Hepatocyte (in vitro differentiated cells): ENCODE measurements at regions not wholly inside any gene's neighbourhood (a gene's known extent, or its start where the extent isn't known, plus 50 kb on each side); places are given as distances from the start of the nearest gene placed in this dataset.

Source experiments
- DNase-seq: peaks from one replicate; pipeline ENCODE4 v3.0.0-alpha.2; 2016; ENCODE audit warnings: low spot score
- H2AFZ ChIP-seq: fragments of 200-600 bp; sonication (generic); 2 replicates; pipeline ENCODE4 v1.6.0; 2016; ENCODE audit warnings: antibody characterized with exemption, mild to moderate bottlenecking
- H3K27ac ChIP-seq: fragments of 200-600 bp; sonication (generic); 2 replicates; pipeline ENCODE4 v1.5.1; 2016; ENCODE audit warnings: mild to moderate bottlenecking
- H3K27me3 ChIP-seq: fragments of 200-600 bp; sonication (generic); 2 replicates; pipeline ENCODE4 v1.6.1; 2016
- H3K36me3 ChIP-seq: fragments of 200-600 bp; sonication (generic); replicated peaks from 2 replicates; pipeline ENCODE4 v1.5.1; 2016; ENCODE audit warnings: low read depth; ENCODE audit not compliant: insufficient read depth
- H3K4me1 ChIP-seq: fragments of 200-600 bp; sonication (generic); 2 replicates; pipeline ENCODE4 v1.5.1; 2016; ENCODE audit warnings: mild to moderate bottlenecking, moderate library complexity; ENCODE audit not compliant: insufficient read depth
- H3K4me2 ChIP-seq: fragments of 200-600 bp; sonication (generic); 2 replicates; pipeline ENCODE4 v1.6.0; 2016
- H3K4me3 ChIP-seq: fragments of 200-600 bp; sonication (generic); 2 replicates; pipeline ENCODE4 v1.5.1; 2016; ENCODE audit warnings: mild to moderate bottlenecking
- H3K79me2 ChIP-seq: fragments of 200-600 bp; sonication (generic); 2 replicates; pipeline ENCODE4 v1.6.0; 2017; ENCODE audit warnings: mild to moderate bottlenecking
- H3K9me2 ChIP-seq: fragments of 200-600 bp; sonication (generic); replicated peaks from 2 replicates; pipeline ENCODE4 v1.6.0; 2017; ENCODE audit warnings: mild to moderate bottlenecking; ENCODE audit not compliant: insufficient read depth
- H3K9me3 ChIP-seq: fragments of 200-600 bp; sonication (generic); 2 replicates; pipeline ENCODE4 v1.5.1; 2016; ENCODE audit warnings: low read depth, mild to moderate bottlenecking
- H4K20me1 ChIP-seq: fragments of 200-600 bp; sonication (generic); 2 replicates; pipeline ENCODE4 v1.6.0; 2016; ENCODE audit warnings: mild to moderate bottlenecking; ENCODE audit not compliant: insufficient read depth, poor library complexity, severe bottlenecking
- CTCF ChIP-seq: fragments of 200-600 bp; sonication (generic); IDR thresholded peaks from 2 replicates; pipeline ENCODE4 v1.5.1; 2016; ENCODE audit warnings: antibody characterized with exemption, mild to moderate bottlenecking; ENCODE audit not compliant: poor library complexity
- EZH2 ChIP-seq: fragments of 200-600 bp; sonication (generic); IDR thresholded peaks from 2 replicates; pipeline ENCODE4 v1.6.1; 2016; ENCODE audit warnings: antibody characterized with exemption, mild to moderate bottlenecking, borderline replicate concordance
- EZH2phosphoT487 ChIP-seq: fragments of 200-600 bp; sonication (generic); IDR thresholded peaks from one replicate; pipeline ENCODE4 v1.6.1; 2018; ENCODE audit warnings: antibody characterized with exemption, mild to moderate bottlenecking, low read depth, moderate library complexity; ENCODE audit not compliant: unreplicated experiment, severe bottlenecking
- WGBS: methylation state at CpG from one replicate; pipeline ENCODE4 v1.1.6; 2016; ENCODE audit warnings: low lambda C conversion rate; ENCODE audit errors: missing lambda C conversion rate; 5-methylcytosine and 5-hydroxymethylcytosine counted together

- no peak overlapping the region for H3K27ac ChIP-seq
- H3K79me2 ChIP-seq = no peaks in the 10 kb centered on the region
- no peaks in the 10 kb centered on the region for H4K20me1 ChIP-seq
- no peak overlapping the region for H3K4me2 ChIP-seq
- H3K27me3 ChIP-seq = no peaks in the 10 kb centered on the region
- H3K4me1 ChIP-seq = no peaks in the 10 kb centered on the region
- H2AFZ ChIP-seq = no peak overlapping the region
- H3K36me3 ChIP-seq = no peaks in the 10 kb centered on the region
- H3K9me2 ChIP-seq = no peaks in the 10 kb centered on the region
- DNase-seq = no peak
- H3K9me3 ChIP-seq = no peaks in the 10 kb centered on the region
- TF ChIP-seq EZH2 = no peak
- no peak for TF ChIP-seq EZH2phosphoT487
- TF ChIP-seq CTCF = no peak
- H3K4me3 ChIP-seq = no peak overlapping the region
- 76% methylated on average over 3 of the region's 3 CpGs for WGBS
Observed at GRCh38 chr11:92720385-92720784, 249.1 kb upstream of the MTNR1B start.

- no peaks in the 10 kb centered on the region for H3K27me3 ChIP-seq
- H3K4me3 ChIP-seq = no peak overlapping the region
- no peak overlapping the region for H3K4me2 ChIP-seq
- no peaks in the 10 kb centered on the region for H3K4me1 ChIP-seq
- TF ChIP-seq EZH2phosphoT487 (no peak), CTCF (no peak), EZH2 (no peak)
- no peak overlapping the region for H3K27ac ChIP-seq
- 91% methylated on average over 1 of the region's 1 CpG for WGBS
- H3K36me3 ChIP-seq = no peaks in the 10 kb centered on the region
- no peaks in the 10 kb centered on the region for H3K9me2 ChIP-seq
- no peak for DNase-seq
- H4K20me1 ChIP-seq = no peaks in the 10 kb centered on the region
- no peak overlapping the region for H2AFZ ChIP-seq
- no peaks in the 10 kb centered on the region for H3K79me2 ChIP-seq
- H3K9me3 ChIP-seq = no peaks in the 10 kb centered on the region
Observed at GRCh38 chr11:92725352-92725751, 244.1 kb upstream of the MTNR1B start.

GRCh38 chr11:92727123-92727522 is 242.3 kb upstream of the MTNR1B start:
- WGBS = 89% methylated on average over 2 of the region's 2 CpGs
- Histone ChIP-seq H3K9me3 (no peaks in the 10 kb centered on the region), H3K36me3 (no peaks in the 10 kb centered on the region), H4K20me1 (no peaks in the 10 kb centered on the region), H3K27me3 (no peaks in the 10 kb centered on the region), H3K4me1 (no peaks in the 10 kb centered on the region), H3K9me2 (no peaks in the 10 kb centered on the region), H3K4me3 (no peak overlapping the region), H3K27ac (no peak overlapping the region), H3K4me2 (no peak overlapping the region), H3K79me2 (no peaks in the 10 kb centered on the region), H2AFZ (no peak overlapping the region)
- TF ChIP-seq EZH2phosphoT487 (no peak), EZH2 (no peak), CTCF (no peak)
- no peak for DNase-seq

GRCh38 chr11:92727769-92728168 is 241.7 kb upstream of the MTNR1B start:
- Histone ChIP-seq H3K9me2 (no peaks in the 10 kb centered on the region), H3K27me3 (no peaks in the 10 kb centered on the region), H3K4me1 (no peaks in the 10 kb centered on the region), H3K27ac (no peak overlapping the region), H3K79me2 (no peaks in the 10 kb centered on the region), H2AFZ (no peak overlapping the region), H3K36me3 (no peaks in the 10 kb centered on the region), H3K4me2 (no peak overlapping the region), H3K4me3 (no peak overlapping the region), H4K20me1 (no peaks in the 10 kb centered on the region), H3K9me3 (no peaks in the 10 kb centered on the region)
- TF ChIP-seq CTCF (no peak), EZH2phosphoT487 (no peak), EZH2 (no peak)
- 92% methylated on average over 5 of the region's 5 CpGs for WGBS
- no peak for DNase-seq
